SK-N-SH (cell line): ENCODE measurements at regions not wholly inside any gene's neighbourhood (a gene's known extent, or its start where the extent isn't known, plus 50 kb on each side); places are given as distances from the start of the nearest gene placed in this dataset.

ENCODE experiments used
- CTCF ChIA-PET: fragments of 300-600, 350-600 bp; formaldehyde crosslinking; extraction: SDS; loops from one replicate; lab custom pipeline; 2021; lab: Yijun Ruan, JAX
- POLR2A ChIA-PET: fragments of 350-600 bp; sonication (Branson Sonifier 250); formaldehyde crosslinking; extraction: SDS; loops from one replicate; lab custom pipeline; 2020; ENCODE audit warnings: antibody characterized with exemption, inconsistent platforms; lab: Yijun Ruan, JAX
- DNase-seq: peaks from one replicate; pipeline ENCODE4 v3.0.0; 2012
- H2AFZ ChIP-seq: fragments of 200-600 bp; sonication (generic); 2 replicates; pipeline ENCODE4 v1.8.1; 2016; ENCODE audit warnings: antibody characterized with exemption, mild to moderate bottlenecking, low read depth
- H3F3A ChIP-seq: fragments of 200-600 bp; sonication (generic); replicated peaks from 2 replicates; pipeline ENCODE3; 2016; ENCODE audit warnings: antibody characterized with exemption, mild to moderate bottlenecking; ENCODE audit not compliant: insufficient read depth
- H3K27ac ChIP-seq, 2 experiments: fragments of 200-500 bp in 1 of 2; fragments of 200-600 bp in 1 of 2; sonication (Bioruptor generic) in 1 of 2; sonication (generic), shearing (Covaris generic) in 1 of 2; 2 replicates each; pipeline versions ENCODE4 v1.5.1 to v1.6.1; 2014 to 2016; ENCODE audit warnings: low read depth in 2 of 2, inconsistent platforms in 1 of 2, low read length in 1 of 2, mild to moderate bottlenecking in 1 of 2, mixed read lengths in 1 of 2
- H3K27me3 ChIP-seq: fragments of 200-600 bp; sonication (generic), shearing (Covaris generic); 2 replicates; pipeline ENCODE4 v1.6.1; 2016; ENCODE audit warnings: mixed run types; ENCODE audit not compliant: insufficient read depth
- H3K36me3 ChIP-seq, 2 experiments: fragments of 200-500 bp in 1 of 2; fragments of 200-600 bp in 1 of 2; sonication (Bioruptor generic) in 1 of 2; sonication (generic) in 1 of 2; replicated peaks in 1 of 2; 2 replicates each; pipeline versions ENCODE3 to v1.5.1; 2014 to 2016; ENCODE audit warnings: low read length in 1 of 2, mild to moderate bottlenecking in 1 of 2; ENCODE audit not compliant: insufficient read depth in 2 of 2, control insufficient read depth in 1 of 2
- H3K4me1 ChIP-seq, 2 experiments: fragments of 200-500 bp in 1 of 2; fragments of 200-600 bp in 1 of 2; sonication (Bioruptor generic) in 1 of 2; sonication (generic), shearing (Covaris generic) in 1 of 2; 2 replicates each; pipeline versions ENCODE4 v1.5.1 to v1.6.1; 2014 to 2016; ENCODE audit warnings: low read depth in 1 of 2, low read length in 1 of 2, mixed run types in 1 of 2; ENCODE audit not compliant: insufficient read depth in 2 of 2, control insufficient read depth in 1 of 2
- H3K4me2 ChIP-seq: fragments of 200-600 bp; sonication (generic), shearing (Covaris generic); 2 replicates; pipeline ENCODE4 v1.6.1; 2017; ENCODE audit warnings: mixed run types
- H3K4me3 ChIP-seq, 2 experiments: fragments of 200-500 bp in 1 of 2; fragments of 200-600 bp in 1 of 2; sonication (Bioruptor generic) in 1 of 2; sonication (generic), shearing (Covaris generic) in 1 of 2; 2 replicates each; pipeline versions ENCODE4 v1.5.1 to v1.8.1; 2014 to 2016; ENCODE audit warnings: low read depth in 2 of 2, inconsistent platforms in 1 of 2, low read length in 1 of 2, mild to moderate bottlenecking in 1 of 2, mixed read lengths in 1 of 2, moderate library complexity in 1 of 2
- H3K79me2 ChIP-seq: fragments of 200-600 bp; sonication (generic); 2 replicates; pipeline ENCODE4 v1.8.1; 2017; ENCODE audit warnings: mild to moderate bottlenecking; ENCODE audit not compliant: insufficient read depth
- H3K9ac ChIP-seq: fragments of 200-600 bp; sonication (generic); 2 replicates; pipeline ENCODE4 v1.6.1; 2017; ENCODE audit warnings: mixed run types
- H3K9me2 ChIP-seq: fragments of 200-600 bp; sonication (generic); 2 replicates; pipeline ENCODE4 v1.6.1; 2017; ENCODE audit warnings: mixed run types
- H3K9me3 ChIP-seq: fragments of 200-600 bp; sonication (generic); 2 replicates; pipeline ENCODE4 v1.6.1; 2017; ENCODE audit warnings: mixed run types, mild to moderate bottlenecking, moderate library complexity
- H4K20me1 ChIP-seq: fragments of 200-600 bp; sonication (generic); 2 replicates; pipeline ENCODE4 v1.6.1; 2017; ENCODE audit warnings: mild to moderate bottlenecking, mixed run types; ENCODE audit not compliant: insufficient read depth
- CTCF ChIP-seq: fragments of 200-600 bp; sonication (generic); IDR thresholded peaks from 2 replicates; pipeline ENCODE4 v1.6.1; 2017; ENCODE audit warnings: antibody characterized with exemption, mild to moderate bottlenecking, moderate library complexity
- EZH2phosphoT487 ChIP-seq: fragments of 200-600 bp; sonication (generic); IDR thresholded peaks from 2 replicates; pipeline ENCODE4 v1.6.1; 2017; ENCODE audit warnings: low read depth, mixed run types, mild to moderate bottlenecking, antibody characterized with exemption, moderate library complexity, borderline replicate concordance
- FOSL2 ChIP-seq: IDR thresholded peaks from 2 replicates; pipeline ENCODE4 v1.4.0; 2012; ENCODE audit warnings: low read depth, mild to moderate bottlenecking, moderate library complexity, borderline replicate concordance
- GABPA ChIP-seq: IDR thresholded peaks from 2 replicates; pipeline ENCODE4 v1.4.0; 2012; ENCODE audit warnings: low read depth, mild to moderate bottlenecking
- MAX ChIP-seq: IDR thresholded peaks from 2 replicates; pipeline ENCODE4 v1.4.0; 2012; ENCODE audit warnings: low read depth
- MEF2A ChIP-seq: IDR thresholded peaks from 2 replicates; pipeline ENCODE4 v1.4.0; 2012; ENCODE audit warnings: low read depth, borderline replicate concordance
- MXI1 ChIP-seq: IDR thresholded peaks from 2 replicates; pipeline ENCODE4 v1.6.1; 2012; ENCODE audit warnings: mild to moderate bottlenecking, low read depth, low read length, improper control_type of control experiment
- NFIC ChIP-seq: IDR thresholded peaks from 2 replicates; pipeline ENCODE4 v1.4.0; 2012; ENCODE audit warnings: borderline replicate concordance
- RCOR1 ChIP-seq: fragments of 150-350 bp; IDR thresholded peaks from 2 replicates; pipeline ENCODE4 v1.6.1; 2017; ENCODE audit warnings: antibody characterized with exemption, low read length
- REST ChIP-seq: IDR thresholded peaks from 2 replicates; pipeline ENCODE4 v1.6.1; 2012; ENCODE audit warnings: mild to moderate bottlenecking, low read depth, low read length, moderate library complexity
- RFX5 ChIP-seq: IDR thresholded peaks from 2 replicates; pipeline ENCODE4 v1.6.1; 2012; ENCODE audit warnings: mild to moderate bottlenecking, improper control_type of control experiment, low read length
- SIN3A ChIP-seq: IDR thresholded peaks from 2 replicates; pipeline ENCODE4 v1.6.1; 2012; ENCODE audit warnings: low read depth, mild to moderate bottlenecking, low read length, moderate library complexity, borderline replicate concordance
- TAF1 ChIP-seq: IDR thresholded peaks from 2 replicates; pipeline ENCODE4 v1.6.1; 2012; ENCODE audit warnings: low read depth, mild to moderate bottlenecking, low read length, moderate library complexity, borderline replicate concordance
- TCF12 ChIP-seq: IDR thresholded peaks from 2 replicates; pipeline ENCODE4 v1.4.0; 2012
- TEAD4 ChIP-seq: IDR thresholded peaks from 2 replicates; pipeline ENCODE4 v1.4.0; 2012; ENCODE audit warnings: mild to moderate bottlenecking, borderline replicate concordance; ENCODE audit not compliant: insufficient read depth
- USF1 ChIP-seq: IDR thresholded peaks from 2 replicates; pipeline ENCODE4 v1.4.0; 2012; ENCODE audit warnings: low read depth, borderline replicate concordance
- WGBS: methylation state at CpG from one replicate; pipeline ENCODE4 v1.1.6; 2017; ENCODE audit warnings: low lambda C conversion rate; 5-methylcytosine and 5-hydroxymethylcytosine counted together

GRCh38 chr6:85237478-85237877 is 212.4 kb upstream of the NT5E start:
- DNase-seq: no peak
- CTCF ChIA-PET: no interaction called here
- Histone ChIP-seq H3K36me3 (no peaks in the 10 kb centered on the region), H3K4me2 (no peak overlapping the region), H3K9me3 (no peaks in the 10 kb centered on the region), H3K9me2 (no peaks in the 10 kb centered on the region), H3K4me3 (no peak overlapping the region), H3K4me1 (no peaks in the 10 kb centered on the region), H4K20me1 (no peaks in the 10 kb centered on the region), H3K79me2 (no peaks in the 10 kb centered on the region), H3F3A (no peaks in the 10 kb centered on the region), H2AFZ (no peak overlapping the region), H3K27me3 (no peaks in the 10 kb centered on the region), H3K27ac (no peak overlapping the region), H3K9ac (no peak overlapping the region)
- TF ChIP-seq RCOR1 (no peak), GABPA (no peak), CTCF (no peak), RFX5 (no peak), MXI1 (no peak), REST (no peak), NFIC (no peak), MEF2A (no peak), SIN3A (no peak), USF1 (no peak), TCF12 (no peak), EZH2phosphoT487 (no peak), TEAD4 (no peak), TAF1 (no peak), MAX (no peak), FOSL2 (no peak)
- POLR2A ChIA-PET: no interaction called here
- WGBS: 0% methylated on average over 3 of the region's 3 CpGs
